A549 (cell line): ENCODE measurements at regions not wholly inside any gene's neighbourhood (a gene's known extent, or its start where the extent isn't known, plus 50 kb on each side); places are given as distances from the start of the nearest gene placed in this dataset.

Source experiments
- ATAC-seq, 2 experiments: fragments of 200-7000 bp in 1 of 2; fragments of >200 bp in 1 of 2; cut with Nextera tagmentation in 1 of 2; cut with Tn5 transposase in 1 of 2; 3 replicates each; pipeline versions ENCODE4 v1.8.0 to v1.9.1; 2018 to 2020; ENCODE audit warnings: mild to moderate bottlenecking in 1 of 2, moderate library complexity in 1 of 2
- CTCF ChIA-PET: fragments of 300-600 bp; sonication (Branson Sonifier 250); formaldehyde crosslinking; extraction: SDS; loops from one replicate; lab custom pipeline; 2021; ENCODE audit warnings: antibody characterized with exemption, inconsistent platforms; lab: Yijun Ruan, JAX
- POLR2A ChIA-PET: fragments of 350-600 bp; formaldehyde crosslinking; extraction: SDS; loops from one replicate; lab custom pipeline; 2021; ENCODE audit warnings: antibody characterized with exemption, inconsistent platforms; lab: Yijun Ruan, JAX
- DNase-seq, 2 experiments: peaks; one replicate each; pipeline versions ENCODE4 v3.0.0 to v3.0.0-alpha.2; 2011 to 2016; ENCODE audit warnings: low read depth in 1 of 2, low spot score in 1 of 2
- FAIRE-seq: peaks from 2 replicates; lab custom pipeline; 2011; peaks lifted over from hg19 to GRCh38; lab: Jason Lieb, UNC
- H3K27ac ChIP-seq, 2 experiments: fragments of >200 bp; sonication (Bioruptor Twin); formaldehyde crosslinking; 3 replicates each; pipeline ENCODE4 v1.5.1; 2016 to 2017
- H3K4me1 ChIP-seq: fragments of >200 bp; sonication (Bioruptor Twin); formaldehyde crosslinking; 3 replicates; pipeline ENCODE4 v1.6.1; 2016
- H3K4me2 ChIP-seq: fragments of >200 bp; sonication (Bioruptor Twin); formaldehyde crosslinking; 3 replicates; pipeline ENCODE4 v1.6.1; 2016
- H3K4me3 ChIP-seq: fragments of >200 bp; sonication (Bioruptor Twin); formaldehyde crosslinking; 3 replicates; pipeline ENCODE4 v1.5.1; 2016
- H3K9me3 ChIP-seq: fragments of >200 bp; sonication (Bioruptor Twin); formaldehyde crosslinking; 3 replicates; pipeline ENCODE4 v1.6.1; 2016
- ATOH8 ChIP-seq: fragments of 250-450 bp; sonication (Bioruptor Pico); IDR thresholded peaks from 2 replicates; pipeline ENCODE4 v1.5.0; 2020; ENCODE audit warnings: low read depth, mild to moderate bottlenecking, moderate library complexity
- BHLHE40 ChIP-seq: IDR thresholded peaks from 2 replicates; pipeline ENCODE4 v1.6.1; 2012; ENCODE audit warnings: low read depth, low read length, inconsistent platforms
- EHMT2 ChIP-seq: fragments of 200-600 bp; sonication (generic); IDR thresholded peaks from 2 replicates; pipeline ENCODE4 v1.6.1; 2016; ENCODE audit warnings: antibody characterized with exemption, low read depth, mild to moderate bottlenecking, moderate library complexity
- ELK1 ChIP-seq: fragments of 150-350 bp; IDR thresholded peaks from 2 replicates; pipeline ENCODE4 v1.6.1; 2014; ENCODE audit warnings: low read depth, mild to moderate bottlenecking, low read length
- EP300 ChIP-seq, 2 experiments: fragments of >200 bp; sonication (Bioruptor Twin); formaldehyde crosslinking; IDR thresholded peaks; 2 replicates in 1 of 2; 3 replicates in 1 of 2; pipeline ENCODE4 v1.6.1; 2016 to 2017
- ESRRA ChIP-seq: fragments of 150-350 bp; IDR thresholded peaks from 2 replicates; pipeline ENCODE4 v1.6.1; 2014; ENCODE audit warnings: mild to moderate bottlenecking, low read length, borderline replicate concordance
- FOSL2 ChIP-seq, 2 experiments: fragments of 450-650 bp in 1 of 2; fragments of >200 bp in 1 of 2; sonication (Bioruptor Twin) in 1 of 2; formaldehyde crosslinking; IDR thresholded peaks; 2 replicates each; pipeline versions ENCODE4 v1.5.0 to v1.6.1; 2016 to 2020; ENCODE audit warnings: mild to moderate bottlenecking in 1 of 2, moderate library complexity in 1 of 2
- GATA3 ChIP-seq: IDR thresholded peaks from 2 replicates; pipeline ENCODE4 v1.6.1; 2012; ENCODE audit warnings: borderline replicate concordance
- HES2 ChIP-seq: fragments of >200 bp; sonication (Bioruptor Twin); formaldehyde crosslinking; IDR thresholded peaks from 2 replicates; pipeline ENCODE4 v1.6.1; 2016
- HOXB13 ChIP-seq: fragments of 250-450 bp; sonication (Bioruptor Pico); IDR thresholded peaks from 2 replicates; pipeline ENCODE4 v1.5.0; 2020; ENCODE audit warnings: low read depth, mild to moderate bottlenecking, moderate library complexity
- HOXB5 ChIP-seq: fragments of 250-450 bp; sonication (Bioruptor Pico); IDR thresholded peaks from 2 replicates; pipeline ENCODE4 v1.5.0; 2020; ENCODE audit warnings: mild to moderate bottlenecking, moderate library complexity
- JUN ChIP-seq, 2 experiments: fragments of >200 bp; sonication (Bioruptor Twin); formaldehyde crosslinking; IDR thresholded peaks; 2 replicates in 1 of 2; 3 replicates in 1 of 2; pipeline ENCODE4 v1.6.1; 2016 to 2017
- JUNB ChIP-seq: fragments of >200 bp; sonication (Bioruptor Twin); formaldehyde crosslinking; IDR thresholded peaks from 2 replicates; pipeline ENCODE4 v1.6.1; 2016
- KDM1A ChIP-seq: fragments of 200-600 bp; sonication (generic); IDR thresholded peaks from 2 replicates; pipeline ENCODE4 v1.6.1; 2016; ENCODE audit warnings: low read depth, mild to moderate bottlenecking
- MAX ChIP-seq: IDR thresholded peaks from 2 replicates; pipeline ENCODE4 v1.6.1; 2012
- MYC ChIP-seq: IDR thresholded peaks from 2 replicates; pipeline ENCODE4 v1.6.1; 2012; ENCODE audit warnings: mild to moderate bottlenecking, inconsistent platforms, low read length, improper control_type of control experiment, borderline replicate concordance
- NFE2L2 ChIP-seq: fragments of 150-350 bp; conservative IDR thresholded peaks from 2 replicates; pipeline ENCODE4 v1.6.1; 2014; ENCODE audit warnings: low read length
- NPAS2 ChIP-seq: fragments of 250-450 bp; sonication (Bioruptor Pico); IDR thresholded peaks from 2 replicates; pipeline ENCODE4 v1.8.0; 2022; ENCODE audit warnings: mild to moderate bottlenecking, moderate library complexity, borderline replicate concordance
- NR3C1 ChIP-seq: fragments of >200 bp; sonication (Bioruptor Twin); formaldehyde crosslinking; IDR thresholded peaks from 3 replicates; pipeline ENCODE4 v1.6.1; 2017
- PBX3 ChIP-seq: IDR thresholded peaks from 2 replicates; pipeline ENCODE4 v1.6.1; 2012
- PHF8 ChIP-seq: fragments of 200-600 bp; sonication (generic); IDR thresholded peaks from 2 replicates; pipeline ENCODE4 v1.6.1; 2016; ENCODE audit warnings: low read depth, mild to moderate bottlenecking, antibody characterized with exemption, moderate library complexity, borderline replicate concordance
- POLR2A ChIP-seq: IDR thresholded peaks from 2 replicates; pipeline ENCODE4 v1.6.1; 2012; ENCODE audit warnings: mild to moderate bottlenecking, low read length
- RARB ChIP-seq: fragments of 250-450 bp; sonication (Bioruptor Pico); IDR thresholded peaks from 2 replicates; pipeline ENCODE4 v1.8.0; 2021; ENCODE audit warnings: mild to moderate bottlenecking, moderate library complexity
- RFX5 ChIP-seq: fragments of 450-650 bp; IDR thresholded peaks from 2 replicates; pipeline ENCODE4 v1.7.1; 2014; ENCODE audit warnings: antibody characterized with exemption, mild to moderate bottlenecking, moderate library complexity
- TFCP2L1 ChIP-seq: fragments of 250-450 bp; sonication (Bioruptor Pico); IDR thresholded peaks from 2 replicates; pipeline ENCODE4 v1.5.0; 2021; ENCODE audit warnings: mild to moderate bottlenecking
- ZC3H11A ChIP-seq: fragments of 450-650 bp; IDR thresholded peaks from 2 replicates; pipeline ENCODE4 v1.6.1; 2014; ENCODE audit warnings: antibody characterized with exemption, mild to moderate bottlenecking
- ZNF302 ChIP-seq: fragments of 250-450 bp; sonication (Bioruptor Pico); IDR thresholded peaks from 2 replicates; pipeline ENCODE4 v1.9.0; 2021; ENCODE audit warnings: inconsistent platforms, mild to moderate bottlenecking, moderate library complexity
- ZSCAN20 ChIP-seq: fragments of 250-450 bp; sonication (Bioruptor Pico); IDR thresholded peaks from 2 replicates; pipeline ENCODE4 v1.8.0; 2022; ENCODE audit warnings: mild to moderate bottlenecking, moderate library complexity
- WGBS: methylation state at CpG from one replicate; pipeline ENCODE4 v1.1.6; 2017; ENCODE audit errors: missing lambda C conversion rate; 5-methylcytosine and 5-hydroxymethylcytosine counted together

DNA sequence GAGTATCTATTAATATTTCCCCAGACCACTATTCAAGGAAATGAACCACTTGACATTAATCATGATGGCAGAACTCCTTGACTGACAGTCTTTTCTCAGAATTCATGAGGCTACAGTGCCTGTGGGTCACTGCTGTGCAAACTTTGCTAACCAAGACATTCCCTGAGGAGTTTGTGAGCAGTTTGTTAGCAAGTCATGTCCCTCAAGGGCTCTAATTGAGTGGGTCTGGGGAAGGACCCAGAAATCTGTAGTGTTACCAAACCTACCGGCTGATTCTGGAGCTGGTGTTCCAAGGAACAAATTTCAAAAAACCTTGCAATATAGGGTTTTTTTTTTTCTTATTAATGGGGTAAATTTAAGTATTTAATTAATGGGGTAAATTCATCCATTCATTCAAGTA, 103.2 kb upstream of the VANGL1 start:
- H3K4me2 ChIP-seq: no peak overlapping the region
- peaks cover 5% of the 10 kb centered on the region; the same call in 1 of the 3 replicates for H3K4me1 ChIP-seq
- ATAC-seq (no peak), FAIRE-seq (no peak), DNase-seq (no peak)
- 100% methylated on average over 1 of the region's 1 CpG for WGBS
- ChIA-PET CTCF (no interaction called here), POLR2A (no interaction called here)
- no peaks in the 10 kb centered on the region for H3K9me3 ChIP-seq
- no peak overlapping the region for H3K27ac ChIP-seq
- TF ChIP-seq HES2: no peak
- no peak for TF ChIP-seq POLR2A
- TF ChIP-seq PHF8: no peak
- no peak for TF ChIP-seq TFCP2L1 (CRISPR knock-in tag)
- no peak for TF ChIP-seq ZC3H11A
- TF ChIP-seq MAX: no peak
- no peak for TF ChIP-seq RFX5
- no peak for TF ChIP-seq EHMT2
- TF ChIP-seq ELK1: no peak
- no peak for TF ChIP-seq ATOH8 (CRISPR knock-in tag)
- TF ChIP-seq HOXB5 (CRISPR knock-in tag): no peak
- no peak for TF ChIP-seq ESRRA
- TF ChIP-seq NFE2L2: no peak
- no peak for TF ChIP-seq ZNF302 (CRISPR knock-in tag)
- TF ChIP-seq KDM1A: no peak
- TF ChIP-seq HOXB13 (CRISPR knock-in tag): no peak
- TF ChIP-seq NR3C1: no peak
- no peak for TF ChIP-seq EP300 (IDR thresholded peaks at IDR 0.05)
- TF ChIP-seq NPAS2: no peak
- TF ChIP-seq BHLHE40: no peak
- H3K4me3 ChIP-seq: no peak overlapping the region

DNA sequence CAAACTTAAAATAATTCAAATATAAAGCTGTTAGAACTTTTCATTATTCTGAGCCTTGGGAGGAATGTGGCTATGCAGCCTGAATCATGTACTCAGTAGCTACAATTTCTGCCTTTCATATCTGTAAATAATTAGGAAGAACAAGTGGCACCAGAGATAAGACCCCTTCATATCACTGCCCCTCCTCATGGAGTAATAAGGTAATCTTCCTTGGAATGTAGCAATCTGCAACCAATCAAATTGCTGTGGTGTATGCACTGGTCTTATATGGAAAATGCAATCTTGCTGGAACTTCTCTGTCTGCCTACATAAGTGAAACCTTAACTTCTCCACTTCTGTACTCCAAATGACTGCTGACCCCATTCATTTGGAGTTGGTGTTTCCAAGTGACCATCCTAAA, 104.4 kb upstream of the VANGL1 start:
- no peak for FAIRE-seq
- no peak overlapping the region for H3K4me3 ChIP-seq
- H3K4me1 ChIP-seq: peaks cover 5% of the 10 kb centered on the region; the same call in 1 of the 3 replicates
- ATAC-seq: no peak
- DNase-seq: no peak
- no peak overlapping the region for H3K4me2 ChIP-seq
- TF ChIP-seq EP300 (IDR thresholded peaks at IDR 0.05) (no peak), BHLHE40 (no peak), GATA3 (no peak), MAX (no peak), JUNB (no peak), RFX5 (no peak), HOXB5 (CRISPR knock-in tag) (no peak), ELK1 (no peak), ESRRA (no peak), ZSCAN20 (no peak), JUN (IDR thresholded peaks at IDR 0.05) (no peak), FOSL2 (IDR thresholded peaks at IDR 0.05) (no peak), FOSL2 (CRISPR knock-in tag; IDR thresholded peaks at IDR 0.05) (no peak), PBX3 (no peak), MYC (no peak), KDM1A (no peak), RARB (CRISPR knock-in tag) (no peak), NR3C1 (no peak)
- H3K9me3 ChIP-seq: no peaks in the 10 kb centered on the region
- POLR2A ChIA-PET: no interaction called here
- H3K27ac ChIP-seq: no peak overlapping the region
- CTCF ChIA-PET: no interaction called here
